ENCODE measurements at regions not wholly inside any gene's neighbourhood (a gene's known extent, or its start where the extent isn't known, plus 50 kb on each side); places are given as distances from the start of the nearest gene placed in this dataset.

- TF ChIP-seq POLR2AphosphoS5 (IDR thresholded peaks at IDR 0.05) (no peak), EP300 (IDR thresholded peaks at IDR 0.05) (no peak)
- TF ChIP-seq, protein P1, sequence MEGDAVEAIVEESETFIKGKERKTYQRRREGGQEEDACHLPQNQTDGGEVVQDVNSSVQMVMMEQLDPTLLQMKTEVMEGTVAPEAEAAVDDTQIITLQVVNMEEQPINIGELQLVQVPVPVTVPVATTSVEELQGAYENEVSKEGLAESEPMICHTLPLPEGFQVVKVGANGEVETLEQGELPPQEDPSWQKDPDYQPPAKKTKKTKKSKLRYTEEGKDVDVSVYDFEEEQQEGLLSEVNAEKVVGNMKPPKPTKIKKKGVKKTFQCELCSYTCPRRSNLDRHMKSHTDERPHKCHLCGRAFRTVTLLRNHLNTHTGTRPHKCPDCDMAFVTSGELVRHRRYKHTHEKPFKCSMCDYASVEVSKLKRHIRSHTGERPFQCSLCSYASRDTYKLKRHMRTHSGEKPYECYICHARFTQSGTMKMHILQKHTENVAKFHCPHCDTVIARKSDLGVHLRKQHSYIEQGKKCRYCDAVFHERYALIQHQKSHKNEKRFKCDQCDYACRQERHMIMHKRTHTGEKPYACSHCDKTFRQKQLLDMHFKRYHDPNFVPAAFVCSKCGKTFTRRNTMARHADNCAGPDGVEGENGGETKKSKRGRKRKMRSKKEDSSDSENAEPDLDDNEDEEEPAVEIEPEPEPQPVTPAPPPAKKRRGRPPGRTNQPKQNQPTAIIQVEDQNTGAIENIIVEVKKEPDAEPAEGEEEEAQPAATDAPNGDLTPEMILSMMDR (IDR thresholded peaks at IDR 0.05): no peak
These were observed 650.5 kb upstream of the LINC00305 start for GRCh38 chr18:64799376-64799775.

Data from esophagus muscularis mucosa (tissue), 4 donors.